ENCODE measurements at regions not wholly inside any gene's neighbourhood (a gene's known extent, or its start where the extent isn't known, plus 50 kb on each side); places are given as distances from the start of the nearest gene placed in this dataset.

DNA sequence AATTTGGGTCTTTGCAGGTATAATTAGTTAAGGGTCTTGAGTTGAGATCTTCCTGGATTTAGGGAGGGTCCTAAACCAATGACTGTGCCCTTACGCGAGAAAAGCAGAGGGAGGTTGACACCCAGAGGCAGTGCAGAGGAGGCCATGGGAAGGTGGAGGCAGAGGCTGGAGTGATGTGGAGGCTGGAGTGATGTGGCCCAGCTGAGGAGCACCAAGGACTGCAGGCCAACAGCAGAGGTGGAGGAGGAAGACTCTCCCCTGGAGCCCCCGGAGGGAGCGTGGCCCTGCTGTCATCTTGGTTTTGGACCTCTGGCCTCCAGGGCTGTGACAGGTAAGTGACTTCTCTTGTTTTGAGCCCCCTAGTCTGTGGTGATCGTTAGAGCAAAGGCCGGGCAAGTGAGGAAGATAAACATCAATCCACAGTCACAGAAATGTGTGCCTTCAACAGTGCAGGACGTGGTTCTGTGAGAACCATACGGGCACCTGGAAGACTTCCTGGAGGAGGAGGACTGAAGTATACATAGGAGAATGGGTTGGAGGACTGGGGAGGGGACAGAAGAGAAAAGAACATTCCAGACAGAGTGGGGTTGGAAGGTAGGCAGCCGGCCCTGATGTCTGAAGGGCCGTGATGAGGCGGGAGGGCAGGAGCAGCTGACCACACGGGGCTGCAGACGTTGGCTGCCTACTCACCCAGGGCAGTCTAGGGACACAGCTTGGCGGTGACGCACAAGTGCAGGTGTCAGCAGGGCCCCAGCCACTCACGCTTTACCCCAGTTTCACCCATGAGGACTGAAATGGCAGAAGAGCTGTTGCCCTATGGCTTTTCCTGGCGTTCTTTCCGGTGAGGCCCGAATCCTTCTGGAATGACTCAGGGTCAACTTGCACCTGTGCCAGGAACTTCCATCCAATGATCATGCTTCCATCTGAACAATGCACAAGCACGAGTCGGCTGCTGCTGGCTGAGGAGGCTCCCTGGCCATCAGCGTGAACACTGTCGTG, 270.2 kb downstream of the CTTN start:
- Histone ChIP-seq H3K27me3 (ENCODE audit: low read length) (no peaks in the 10 kb centered on the region), H3K4me2 (ENCODE audit: low read depth, low read length, poor library complexity, severe bottlenecking) (no peak overlapping the region), H3K36me3 (ENCODE audit: low read length) (no peaks in the 10 kb centered on the region), H3K79me2 (ENCODE audit: insufficient read depth, low read length) (no peaks in the 10 kb centered on the region), H4K20me1 (ENCODE audit: low read depth, low read length) (no peaks in the 10 kb centered on the region), H3K4me3 (ENCODE audit: insufficient read depth, low read length, poor library complexity, severe bottlenecking) (no peak overlapping the region), H2AFZ (ENCODE audit: low read depth, low read length, severe bottlenecking) (no peak overlapping the region), H3F3A (ENCODE audit: insufficient read depth) (no peaks in the 10 kb centered on the region), H3K9me2 (replicated peaks; ENCODE audit: insufficient read depth, low read length) (no peaks in the 10 kb centered on the region), H3K9me3 (ENCODE audit: insufficient read depth, low read length) (no peaks in the 10 kb centered on the region), H3K27ac (ENCODE audit: low read depth, low read length) (no peak overlapping the region), H3K9ac (ENCODE audit: low read length) (no peak overlapping the region)
- no peak for TF ChIP-seq EZH2phosphoT487 (conservative IDR thresholded peaks at IDR 0.05; ENCODE audit: low read length)
- TF ChIP-seq, protein P1, sequence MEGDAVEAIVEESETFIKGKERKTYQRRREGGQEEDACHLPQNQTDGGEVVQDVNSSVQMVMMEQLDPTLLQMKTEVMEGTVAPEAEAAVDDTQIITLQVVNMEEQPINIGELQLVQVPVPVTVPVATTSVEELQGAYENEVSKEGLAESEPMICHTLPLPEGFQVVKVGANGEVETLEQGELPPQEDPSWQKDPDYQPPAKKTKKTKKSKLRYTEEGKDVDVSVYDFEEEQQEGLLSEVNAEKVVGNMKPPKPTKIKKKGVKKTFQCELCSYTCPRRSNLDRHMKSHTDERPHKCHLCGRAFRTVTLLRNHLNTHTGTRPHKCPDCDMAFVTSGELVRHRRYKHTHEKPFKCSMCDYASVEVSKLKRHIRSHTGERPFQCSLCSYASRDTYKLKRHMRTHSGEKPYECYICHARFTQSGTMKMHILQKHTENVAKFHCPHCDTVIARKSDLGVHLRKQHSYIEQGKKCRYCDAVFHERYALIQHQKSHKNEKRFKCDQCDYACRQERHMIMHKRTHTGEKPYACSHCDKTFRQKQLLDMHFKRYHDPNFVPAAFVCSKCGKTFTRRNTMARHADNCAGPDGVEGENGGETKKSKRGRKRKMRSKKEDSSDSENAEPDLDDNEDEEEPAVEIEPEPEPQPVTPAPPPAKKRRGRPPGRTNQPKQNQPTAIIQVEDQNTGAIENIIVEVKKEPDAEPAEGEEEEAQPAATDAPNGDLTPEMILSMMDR (IDR thresholded peaks at IDR 0.05; ENCODE audit: insufficient read depth, low read length, poor library complexity, severe bottlenecking): no peak

DNA sequence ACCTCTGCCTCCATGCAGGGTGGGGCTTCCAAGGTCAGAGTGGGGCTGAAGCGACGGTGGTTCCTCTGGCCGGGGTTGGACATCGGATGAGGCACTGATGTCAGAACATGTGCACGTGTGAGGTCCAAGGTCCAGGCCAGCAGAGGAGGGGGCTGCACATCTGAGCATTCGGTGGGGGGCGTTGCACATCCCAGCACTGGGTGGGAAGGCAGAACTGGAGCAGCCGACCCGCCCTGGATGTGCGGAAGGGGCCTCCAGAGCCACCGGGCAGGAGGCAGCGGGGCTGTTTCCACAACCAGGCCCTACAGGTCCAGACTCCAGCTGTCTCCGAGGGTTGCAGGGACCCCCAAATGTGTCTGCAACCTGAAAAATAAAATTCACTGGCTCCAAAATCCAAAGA, 271.0 kb downstream of the CTTN start:
- Histone ChIP-seq H3K4me3 (ENCODE audit: insufficient read depth, low read length, poor library complexity, severe bottlenecking) (no peak overlapping the region), H3K27ac (ENCODE audit: low read depth, low read length) (no peak overlapping the region), H3K79me2 (ENCODE audit: insufficient read depth, low read length) (no peaks in the 10 kb centered on the region), H3K27me3 (ENCODE audit: low read length) (no peaks in the 10 kb centered on the region), H3K9me3 (ENCODE audit: insufficient read depth, low read length) (no peaks in the 10 kb centered on the region), H4K20me1 (ENCODE audit: low read depth, low read length) (no peaks in the 10 kb centered on the region), H3K36me3 (ENCODE audit: low read length) (no peaks in the 10 kb centered on the region), H3K9me2 (replicated peaks; ENCODE audit: insufficient read depth, low read length) (no peaks in the 10 kb centered on the region), H3K9ac (ENCODE audit: low read length) (no peak overlapping the region), H2AFZ (ENCODE audit: low read depth, low read length, severe bottlenecking) (no peak overlapping the region), H3K4me2 (ENCODE audit: low read depth, low read length, poor library complexity, severe bottlenecking) (no peak overlapping the region), H3F3A (ENCODE audit: insufficient read depth) (no peaks in the 10 kb centered on the region)
- TF ChIP-seq, protein P1 (IDR thresholded peaks at IDR 0.05; ENCODE audit: insufficient read depth, low read length, poor library complexity, severe bottlenecking): no peak
- no peak for TF ChIP-seq EZH2phosphoT487 (conservative IDR thresholded peaks at IDR 0.05; ENCODE audit: low read length)

- no peaks in the 10 kb centered on the region for H3K36me3 ChIP-seq (ENCODE audit: low read length)
- no peaks in the 10 kb centered on the region for H3F3A ChIP-seq (ENCODE audit: insufficient read depth)
- H3K9me3 ChIP-seq (ENCODE audit: insufficient read depth, low read length): no peaks in the 10 kb centered on the region
- no peak overlapping the region for H3K4me3 ChIP-seq (ENCODE audit: insufficient read depth, low read length, poor library complexity, severe bottlenecking)
- no peak overlapping the region for H3K9ac ChIP-seq (ENCODE audit: low read length)
- no peaks in the 10 kb centered on the region for H3K79me2 ChIP-seq (ENCODE audit: insufficient read depth, low read length)
- no peaks in the 10 kb centered on the region for H3K27me3 ChIP-seq (ENCODE audit: low read length)
- no peak overlapping the region for H2AFZ ChIP-seq (ENCODE audit: low read depth, low read length, severe bottlenecking)
- H3K27ac ChIP-seq (ENCODE audit: low read depth, low read length): no peak overlapping the region
- H3K4me2 ChIP-seq (ENCODE audit: low read depth, low read length, poor library complexity, severe bottlenecking): no peak overlapping the region
- TF ChIP-seq, protein P1 (IDR thresholded peaks at IDR 0.05; ENCODE audit: insufficient read depth, low read length, poor library complexity, severe bottlenecking): no peak
- no peak for TF ChIP-seq EZH2phosphoT487 (conservative IDR thresholded peaks at IDR 0.05; ENCODE audit: low read length)
- H3K9me2 ChIP-seq (replicated peaks; ENCODE audit: insufficient read depth, low read length): no peaks in the 10 kb centered on the region
- H4K20me1 ChIP-seq (ENCODE audit: low read depth, low read length): no peaks in the 10 kb centered on the region
These were observed 271.7 kb downstream of the CTTN start for GRCh38 chr11:70669871-70670675.
